Ishikawa (cell line): ENCODE measurements at regions not wholly inside any gene's neighbourhood (a gene's known extent, or its start where the extent isn't known, plus 50 kb on each side); places are given as distances from the start of the nearest gene placed in this dataset.

Source experiments
- CEBPB ChIP-seq: IDR thresholded peaks from 2 replicates; pipeline ENCODE4 v1.6.1; 2012
- CREB1 ChIP-seq: IDR thresholded peaks from 2 replicates; pipeline ENCODE4 v1.6.1; 2012; ENCODE audit warnings: low read depth
- EGR1 ChIP-seq: IDR thresholded peaks from 2 replicates; pipeline ENCODE4 v1.6.1; 2012
- EP300 ChIP-seq: IDR thresholded peaks from 2 replicates; pipeline ENCODE4 v1.6.1; 2012; ENCODE audit warnings: borderline replicate concordance
- FOXM1 ChIP-seq: IDR thresholded peaks from 2 replicates; pipeline ENCODE4 v1.6.1; 2012; ENCODE audit warnings: low read depth, borderline replicate concordance
- MAX ChIP-seq: IDR thresholded peaks from 2 replicates; pipeline ENCODE4 v1.6.1; 2012
- NFIC ChIP-seq: IDR thresholded peaks from 2 replicates; pipeline ENCODE4 v1.6.1; 2012
- RAD21 ChIP-seq: IDR thresholded peaks from 2 replicates; pipeline ENCODE4 v1.6.1; 2012; ENCODE audit warnings: low read depth
- REST ChIP-seq: IDR thresholded peaks from 2 replicates; pipeline ENCODE4 v1.6.1; 2012; ENCODE audit warnings: low read depth, mild to moderate bottlenecking
- TAF1 ChIP-seq: IDR thresholded peaks from 2 replicates; pipeline ENCODE4 v1.6.1; 2012; ENCODE audit warnings: low read depth, mild to moderate bottlenecking
- TCF12 ChIP-seq: IDR thresholded peaks from 2 replicates; pipeline ENCODE4 v1.6.1; 2012; ENCODE audit warnings: low read depth
- USF1 ChIP-seq: IDR thresholded peaks from 2 replicates; pipeline ENCODE4 v1.6.1; 2012
- YY1 ChIP-seq: IDR thresholded peaks from 2 replicates; pipeline ENCODE4 v1.6.1; 2012; ENCODE audit warnings: low read depth
- ZBTB7A ChIP-seq: IDR thresholded peaks from 2 replicates; pipeline ENCODE4 v1.6.1; 2012; ENCODE audit warnings: low read depth

GRCh38 chr21:14677639-14678179, 131.6 kb upstream of the SAMSN1 start:
- TF ChIP-seq EP300 = no peak
- no peak for TF ChIP-seq NFIC
- TF ChIP-seq FOXM1 = no peak
- TF ChIP-seq EGR1 = no peak
- no peak for TF ChIP-seq YY1
- no peak for TF ChIP-seq MAX
- no peak for TF ChIP-seq REST
- no peak for TF ChIP-seq TCF12
- no peak for TF ChIP-seq CEBPB
- no peak for TF ChIP-seq RAD21
- no peak for TF ChIP-seq TAF1
- no peak for TF ChIP-seq CREB1
- no peak for TF ChIP-seq USF1
- TF ChIP-seq ZBTB7A = no peak
